Sigmoid colon (tissue), 6 donors: ENCODE measurements at regions not wholly inside any gene's neighbourhood (a gene's known extent, or its start where the extent isn't known, plus 50 kb on each side); places are given as distances from the start of the nearest gene placed in this dataset.

Experiments
- DNase-seq: peaks from one replicate; pipeline ENCODE4 v3.0.0-alpha.2; 2019
- H3K27ac ChIP-seq, 4 donors: fragments of 200-600 bp; sonication (generic); one replicate each; pipeline ENCODE4 v1.5.1; 2016 to 2019; ENCODE audit warnings: mild to moderate bottlenecking in 1 of 4
- H3K27me3 ChIP-seq, 3 donors: fragments of 200-600 bp; sonication (generic); one replicate each; pipeline ENCODE4 v1.5.1; 2019; ENCODE audit warnings: mild to moderate bottlenecking in 1 of 3
- H3K36me3 ChIP-seq, 4 donors: fragments of 200-600 bp; sonication (generic); one replicate each; pipeline ENCODE4 v1.5.1; 2016 to 2019
- H3K4me1 ChIP-seq, 4 donors: fragments of 200-600 bp; sonication (generic); one replicate each; pipeline ENCODE4 v1.5.1; 2017 to 2019
- H3K4me3 ChIP-seq, 4 donors: fragments of 200-600 bp; sonication (generic); one replicate each; pipeline ENCODE4 v1.5.1; 2017 to 2019; ENCODE audit warnings: mild to moderate bottlenecking in 2 of 4, moderate library complexity in 1 of 4
- H3K9me3 ChIP-seq, 4 donors: fragments of 200-600 bp in 3 of 4; sonication (generic) in 3 of 4; one replicate each; pipeline versions ENCODE4 v1.5.1 to v1.6.1; 2013 to 2019
- CTCF ChIP-seq, 4 experiments: fragments of 450-650 bp in 3 of 4; fragments of 200-600 bp in 1 of 4; IDR thresholded peaks; one replicate each; pipeline ENCODE4 v1.5.1; 2016 to 2019; ENCODE audit warnings: antibody characterized with exemption in 4 of 4, mild to moderate bottlenecking in 3 of 4, moderate library complexity in 2 of 4
- EP300 ChIP-seq, 4 donors: sonication (generic); formaldehyde crosslinking; IDR thresholded peaks; one replicate each; pipeline ENCODE4 v1.6.1; 2017; ENCODE audit warnings: antibody characterized with exemption in 4 of 4
- POLR2A ChIP-seq, 2 donors: fragments of 450-650 bp; IDR thresholded peaks; one replicate each; pipeline ENCODE4 v1.6.1; 2016; ENCODE audit warnings: antibody characterized with exemption in 2 of 2, mild to moderate bottlenecking in 2 of 2, moderate library complexity in 2 of 2
- POLR2AphosphoS5 ChIP-seq, 4 donors: sonication (generic); formaldehyde crosslinking; IDR thresholded peaks; one replicate each; pipeline ENCODE4 v1.6.1; 2017; ENCODE audit warnings: antibody characterized with exemption in 4 of 4
- WGBS, 2 donors: extraction: QIAGEN DNeasy Blood & Tissue Kit; methylation state at CpG; one replicate each; pipeline ENCODE4 v1.1.7; 2013; 5-methylcytosine and 5-hydroxymethylcytosine counted together
- intact Hi-C: fragments of 100-400 bp; cut with DNase I; formaldehyde crosslinking; loops from one replicate; pipeline ENCODE4 v1.15.1; 2023
- donor health status: healthy with polysubstance abuse.
- donor health status: healthy.

- intact Hi-C loops: no loop called here
- 96% methylated on average over 2 of the region's 2 CpGs for WGBS, 2 donors
- DNase-seq: no peak
- Histone ChIP-seq H3K27ac (no peak overlapping the region), H3K27me3 (no peaks in the 10 kb centered on the region), H3K36me3 (no peaks in the 10 kb centered on the region), H3K4me1 (no peaks in the 10 kb centered on the region), H3K4me3 (no peak overlapping the region), H3K9me3 (no peaks in the 10 kb centered on the region)
- TF ChIP-seq POLR2AphosphoS5 (IDR thresholded peaks at IDR 0.05) (no peak), POLR2A (IDR thresholded peaks at IDR 0.05) (no peak)
Observed at GRCh38 chrX:15960237-15960636, 105.6 kb upstream of the AP1S2 start.

GRCh38 chrX:15956681-15957080 lies 102.1 kb upstream of the AP1S2 start:
- Histone ChIP-seq H3K27ac (no peak overlapping the region), H3K4me1 (no peaks in the 10 kb centered on the region), H3K36me3 (no peaks in the 10 kb centered on the region), H3K4me3 (no peak overlapping the region), H3K27me3 (no peaks in the 10 kb centered on the region), H3K9me3 (no peaks in the 10 kb centered on the region)
- intact Hi-C loops: no loop called here
- WGBS, 2 donors: 84 to 86% methylated on average over 9 of the region's 9 CpGs
- TF ChIP-seq CTCF (IDR thresholded peaks at IDR 0.05) (no peak), POLR2A (IDR thresholded peaks at IDR 0.05) (no peak), POLR2AphosphoS5 (IDR thresholded peaks at IDR 0.05) (no peak), EP300 (IDR thresholded peaks at IDR 0.05) (no peak)
- DNase-seq: no peak

GRCh38 chrX:15953801-15954200 lies 99.2 kb upstream of the AP1S2 start:
- Histone ChIP-seq H3K4me1 (no peaks in the 10 kb centered on the region), H3K27ac (no peak overlapping the region), H3K36me3 (no peaks in the 10 kb centered on the region), H3K27me3 (no peaks in the 10 kb centered on the region), H3K9me3 (no peaks in the 10 kb centered on the region), H3K4me3 (no peak overlapping the region)
- WGBS, 2 donors: 80 to 81% methylated on average over 2 of the region's 2 CpGs
- no peak for DNase-seq
- intact Hi-C loops: no loop called here
- no peak for TF ChIP-seq EP300 (IDR thresholded peaks at IDR 0.05)
- TF ChIP-seq CTCF (IDR thresholded peaks at IDR 0.05): no peak
- TF ChIP-seq POLR2AphosphoS5 (IDR thresholded peaks at IDR 0.05): no peak
- no peak for TF ChIP-seq POLR2A (IDR thresholded peaks at IDR 0.05)

- no peaks in the 10 kb centered on the region for H3K27me3 ChIP-seq
- no peak overlapping the region for H3K27ac ChIP-seq
- no peaks in the 10 kb centered on the region for H3K36me3 ChIP-seq
- intact Hi-C loops: no loop called here
- H3K4me1 ChIP-seq: no peaks in the 10 kb centered on the region
- no peak for TF ChIP-seq CTCF (IDR thresholded peaks at IDR 0.05)
- TF ChIP-seq POLR2AphosphoS5 (IDR thresholded peaks at IDR 0.05): no peak
- TF ChIP-seq EP300 (IDR thresholded peaks at IDR 0.05): no peak
- no peak for TF ChIP-seq POLR2A (IDR thresholded peaks at IDR 0.05)
- 93 to 96% methylated on average over 2 of the region's 2 CpGs for WGBS, 2 donors
- no peak overlapping the region for H3K4me3 ChIP-seq
- DNase-seq: no peak
- no peaks in the 10 kb centered on the region for H3K9me3 ChIP-seq
Observed at GRCh38 chrX:15952212-15952611, 97.6 kb upstream of the AP1S2 start.

GRCh38 chrX:15948318-15948660 lies 93.7 kb upstream of the AP1S2 start:
- Histone ChIP-seq H3K27ac (no peak overlapping the region), H3K27me3 (no peaks in the 10 kb centered on the region), H3K4me3 (no peak overlapping the region), H3K9me3 (no peaks in the 10 kb centered on the region), H3K36me3 (no peaks in the 10 kb centered on the region), H3K4me1 (no peaks in the 10 kb centered on the region)
- intact Hi-C loops: no loop called here
- TF ChIP-seq POLR2AphosphoS5 (IDR thresholded peaks at IDR 0.05): no peak
- TF ChIP-seq POLR2A (IDR thresholded peaks at IDR 0.05): no peak
- TF ChIP-seq EP300 (IDR thresholded peaks at IDR 0.05): no peak
- TF ChIP-seq CTCF (IDR thresholded peaks at IDR 0.05): no peak
- 73 to 91% methylated on average over 5 of the region's 5 CpGs for WGBS, 2 donors
- DNase-seq: no peak
